ENCODE measurements at regions not wholly inside any gene's neighbourhood (a gene's known extent, or its start where the extent isn't known, plus 50 kb on each side); places are given as distances from the start of the nearest gene placed in this dataset.

GRCh38 chr12:47560415-47560814, 145.4 kb downstream of the RPAP3 start:
- no peak for DNase-seq (ENCODE audit: low read depth in 2 of 3, low spot score in 1 of 3)

DNA sequence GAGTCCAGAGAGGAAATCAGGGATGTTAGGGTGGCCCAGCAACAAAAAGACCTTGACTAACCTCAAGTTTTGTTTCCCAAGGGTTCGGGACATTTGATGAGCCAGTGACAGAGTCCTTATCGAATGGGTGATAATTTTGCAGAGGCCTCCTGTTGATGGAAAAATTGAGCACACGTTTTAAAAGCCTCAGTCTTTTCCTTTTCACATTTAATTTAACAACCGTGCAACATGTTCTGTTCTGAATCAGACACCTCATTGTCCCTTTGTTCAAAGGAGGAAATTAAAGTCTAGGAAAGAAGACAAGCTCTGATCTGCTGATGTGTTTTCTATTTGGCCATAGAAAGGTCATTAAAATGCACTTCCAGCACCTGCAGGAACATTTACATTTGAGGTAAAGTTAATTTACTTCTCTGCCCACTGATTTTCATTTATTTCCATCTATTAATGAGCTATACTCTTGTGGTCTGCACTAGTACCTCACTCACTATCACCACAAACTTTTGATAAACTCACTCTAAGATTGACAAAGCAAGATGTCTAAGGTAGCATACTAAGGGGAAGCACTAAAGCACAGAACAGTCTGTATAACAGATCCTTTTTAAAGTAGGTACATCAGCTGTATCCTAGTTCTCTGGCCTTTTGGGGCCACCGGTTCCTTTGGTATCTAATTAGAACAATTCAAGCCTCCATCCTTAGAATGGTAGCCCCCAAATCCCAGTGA, 147.0 kb downstream of the RPAP3 start:
- DNase-seq (ENCODE audit: low read depth in 2 of 3, low spot score in 1 of 3), result no peak

DNA sequence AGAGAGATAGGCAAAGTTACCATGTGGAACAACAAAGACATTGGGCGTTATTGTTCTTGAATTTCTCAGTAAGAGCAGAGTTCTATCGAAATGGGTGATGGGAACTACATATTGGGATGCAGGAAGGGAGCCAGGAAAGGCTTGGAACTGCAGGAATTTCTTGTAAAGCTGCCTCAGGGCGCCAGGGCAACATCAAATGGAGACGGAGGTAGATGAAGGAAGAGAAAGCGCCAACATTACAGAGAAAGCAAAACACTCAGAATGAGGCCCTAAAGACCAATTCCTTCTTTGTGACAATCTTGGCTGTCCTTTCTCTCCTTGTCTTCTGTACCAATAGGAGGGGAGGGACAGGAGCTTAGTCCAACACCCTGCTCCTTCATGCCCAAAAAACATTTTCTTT, 148.4 kb downstream of the RPAP3 start:
- DNase-seq (ENCODE audit: low read depth in 2 of 3, low spot score in 1 of 3), result no peak

DNA sequence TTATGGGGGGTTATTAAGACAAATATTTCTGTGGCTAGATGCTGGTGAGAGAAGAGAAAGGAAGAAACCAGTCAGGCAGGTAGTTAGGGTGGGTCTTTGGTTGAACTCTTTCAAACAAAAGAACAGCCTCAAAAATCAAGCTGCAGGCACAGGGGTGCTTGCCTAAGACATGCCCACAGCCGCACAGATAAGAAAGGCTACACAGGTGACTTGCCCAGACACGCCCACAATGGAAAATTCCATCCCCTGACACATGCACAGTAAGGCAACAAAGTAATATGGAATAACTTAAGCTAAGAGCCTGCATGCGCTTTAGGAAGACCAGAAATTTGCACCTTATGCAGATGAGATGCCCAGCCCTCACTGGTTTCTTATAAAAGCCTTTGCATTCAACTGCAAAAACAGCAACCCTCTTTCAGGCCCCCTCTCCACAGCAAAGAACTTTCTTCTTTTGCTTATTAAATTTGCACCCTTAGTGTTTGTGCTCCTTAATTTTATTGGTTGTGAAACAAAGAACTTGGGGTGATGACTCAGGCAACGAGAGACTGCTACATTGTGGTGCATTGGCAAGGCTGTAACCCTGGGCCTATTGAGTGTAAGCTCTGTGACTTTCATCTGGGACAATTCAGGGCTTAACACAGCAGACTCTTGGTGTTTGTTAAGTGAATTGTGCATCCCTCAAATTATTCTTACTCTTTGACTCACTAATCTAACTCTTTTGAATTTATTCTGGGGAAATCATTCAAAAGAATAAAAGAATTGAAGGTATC, 149.4 kb downstream of the RPAP3 start:
- no peak for DNase-seq (ENCODE audit: low read depth in 2 of 3, low spot score in 1 of 3)

GRCh38 chr12:47554046-47554653, 151.7 kb downstream of the RPAP3 start:
- DNase-seq (ENCODE audit: low read depth in 2 of 3, low spot score in 1 of 3), result no peak

DNA sequence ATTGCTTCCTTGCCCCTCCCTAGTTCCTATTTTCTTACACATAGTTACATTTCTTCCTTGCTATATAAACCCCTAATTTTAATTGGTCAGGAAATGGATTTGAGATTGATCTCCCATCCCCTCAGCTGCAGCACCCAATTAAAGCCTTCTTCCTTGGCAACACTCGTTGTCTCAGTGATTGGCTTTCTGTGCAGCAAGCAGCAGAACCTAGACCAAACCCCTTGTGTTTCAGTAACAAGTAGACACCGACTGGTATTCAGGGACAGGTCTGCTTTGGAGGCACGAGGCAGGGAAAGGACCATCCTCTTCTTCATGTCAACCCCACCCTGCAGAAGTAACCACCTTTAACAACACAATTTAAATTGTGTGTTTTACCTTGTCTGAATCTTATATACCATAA, 152.6 kb downstream of the RPAP3 start:
- no peak for DNase-seq (ENCODE audit: low read depth in 2 of 3, low spot score in 1 of 3)

DNA sequence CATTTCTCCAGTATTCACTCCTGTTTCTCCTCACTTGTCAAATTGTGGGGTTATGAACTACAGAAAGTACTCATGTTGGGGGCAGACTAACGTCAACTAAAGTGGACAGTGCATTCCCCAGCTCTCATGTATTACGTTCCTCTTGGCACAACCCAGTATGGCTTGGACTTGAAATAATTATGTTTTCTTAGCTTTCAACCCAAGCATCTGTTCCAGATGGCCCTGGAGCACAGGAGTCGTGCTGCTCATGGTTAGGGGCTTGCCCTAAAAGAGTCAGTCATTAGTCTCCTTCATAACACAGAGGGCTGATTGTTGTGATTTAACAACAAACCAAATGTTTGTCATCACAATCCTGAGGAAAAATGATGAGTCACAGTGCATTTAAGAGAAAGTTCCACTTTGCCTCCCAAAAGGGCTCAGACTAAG, 154.4 kb downstream of the RPAP3 start:
- no peak for DNase-seq (ENCODE audit: low read depth in 2 of 3, low spot score in 1 of 3)

DNA sequence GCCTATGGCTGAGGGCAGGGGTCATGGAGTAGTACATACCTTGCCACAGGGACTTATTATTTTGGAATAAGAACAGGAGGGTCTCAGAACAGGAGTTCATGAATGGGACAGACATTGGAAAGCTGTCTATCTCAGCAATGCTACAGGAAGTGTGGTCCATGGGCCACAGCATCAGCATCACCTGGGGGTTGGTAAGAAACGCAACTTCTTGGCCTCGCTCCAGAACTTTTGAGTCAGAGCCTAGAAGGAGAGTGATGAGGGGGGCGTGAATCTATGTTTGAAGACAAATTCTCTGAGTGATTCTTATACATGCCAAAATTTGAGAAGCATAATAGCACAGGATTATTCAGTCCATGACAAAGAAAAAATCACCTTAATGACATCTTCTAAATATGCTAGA, 156.6 kb downstream of the RPAP3 start:
- DNase-seq (ENCODE audit: low read depth in 2 of 3, low spot score in 1 of 3), result no peak

DNA sequence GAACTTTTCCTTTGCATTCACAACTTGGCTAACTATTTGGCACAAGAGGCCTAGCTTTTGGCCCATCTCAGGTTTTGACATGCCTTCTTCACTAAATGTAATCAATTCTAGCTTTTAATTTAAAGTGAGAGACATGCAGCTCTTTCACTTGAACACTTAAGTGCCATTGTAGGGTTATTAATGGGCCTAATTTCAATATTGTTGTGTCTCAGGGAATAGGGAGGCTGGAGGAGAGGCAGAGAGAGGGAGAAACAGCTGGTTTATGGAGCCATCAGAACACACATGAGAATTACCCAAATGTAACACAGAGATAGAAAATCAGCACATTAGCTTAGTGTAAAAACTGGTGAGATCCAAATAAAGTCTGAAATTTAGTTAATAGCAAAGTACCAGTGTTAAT, 157.4 kb downstream of the RPAP3 start:
- DNase-seq (ENCODE audit: low read depth in 2 of 3, low spot score in 1 of 3), result no peak

DNA sequence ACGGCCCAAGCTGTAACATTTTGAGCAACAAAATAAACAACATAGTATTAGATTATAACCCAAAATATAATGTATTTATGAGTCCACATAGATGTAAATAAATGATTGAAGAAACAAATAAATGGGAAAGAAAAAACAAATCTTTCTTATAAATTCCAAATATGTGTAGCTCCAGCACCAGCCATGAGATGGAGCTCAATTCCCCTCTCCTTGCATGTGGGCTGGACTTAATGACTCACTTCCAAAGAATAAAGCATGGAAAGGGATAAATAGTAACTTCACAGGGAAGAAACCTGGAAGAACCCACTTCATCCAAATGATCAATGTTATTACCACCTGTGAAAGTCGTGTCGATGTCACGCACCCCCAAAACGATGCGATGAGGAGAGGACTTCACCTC, 158.8 kb downstream of the RPAP3 start:
- no peak for DNase-seq (ENCODE audit: low read depth in 2 of 3, low spot score in 1 of 3)

DNA sequence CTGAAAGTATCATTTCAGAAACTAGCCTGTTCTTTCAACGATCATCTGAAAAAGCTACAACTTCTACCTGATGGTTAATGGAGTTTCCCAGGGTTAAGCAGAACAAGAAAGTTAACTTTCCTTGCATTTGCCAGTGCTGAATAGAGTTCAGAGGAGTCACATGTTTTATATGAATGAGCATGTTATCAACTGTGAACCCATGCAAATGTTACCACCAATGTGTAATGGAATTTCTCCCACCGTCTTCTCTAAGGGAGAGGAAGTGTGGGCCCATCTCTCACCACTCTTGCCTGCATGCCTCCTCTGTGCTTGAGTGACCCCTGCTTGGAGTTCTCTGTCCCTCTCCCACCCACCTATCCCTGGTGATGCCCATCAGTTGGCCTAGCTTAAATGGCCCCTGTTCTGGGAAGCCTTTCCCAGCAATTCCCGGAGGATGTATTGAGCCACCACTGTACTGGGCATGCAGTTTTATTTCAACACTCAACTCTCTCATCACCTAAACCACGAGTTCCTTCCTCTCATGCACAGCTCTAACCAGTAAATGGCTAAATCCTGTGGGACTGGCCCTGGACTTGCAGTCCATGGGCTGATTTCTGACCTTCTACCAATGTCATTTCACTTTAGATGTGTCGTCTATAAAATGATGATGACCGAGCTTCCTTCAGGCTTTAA, 159.8 kb downstream of the RPAP3 start:
- no peak for DNase-seq (ENCODE audit: low read depth in 2 of 3, low spot score in 1 of 3)

GRCh38 chr12:47534695-47535094, 171.1 kb downstream of the RPAP3 start:
- DNase-seq (ENCODE audit: low read depth in 2 of 3, low spot score in 1 of 3), result no peak

GRCh38 chr12:47530050-47530449, 175.8 kb downstream of the RPAP3 start:
- no peak for DNase-seq (ENCODE audit: low read depth in 2 of 3, low spot score in 1 of 3)

DNA sequence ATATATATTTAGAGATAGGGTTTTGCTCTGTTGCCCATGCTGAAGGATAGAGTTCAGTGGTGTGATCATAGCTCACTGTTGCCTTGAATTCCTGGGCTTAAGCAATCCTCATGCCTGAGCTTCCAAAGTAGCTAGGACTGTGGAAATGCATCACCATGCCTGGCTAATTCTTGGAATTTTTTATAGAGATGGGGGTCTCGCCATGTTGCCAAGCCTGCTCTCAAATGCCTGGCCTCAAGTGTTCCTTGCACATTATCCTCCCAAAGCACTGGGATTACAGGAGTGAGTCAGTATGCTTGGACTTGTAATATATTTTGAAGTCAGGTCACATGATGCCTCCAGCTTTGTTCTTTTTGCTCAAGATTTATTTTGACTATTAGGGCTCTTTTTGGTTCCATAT, 178.0 kb downstream of the RPAP3 start:
- DNase-seq (ENCODE audit: low read depth in 2 of 3, low spot score in 1 of 3), result no peak

- DNase-seq (ENCODE audit: low read depth in 2 of 3, low spot score in 1 of 3), result no peak
Observed at GRCh38 chr12:47520029-47520428, 185.8 kb downstream of the RPAP3 start.

- no peak for DNase-seq (ENCODE audit: low read depth in 2 of 3, low spot score in 1 of 3)
Observed at GRCh38 chr12:47517122-47517521, 188.7 kb downstream of the RPAP3 start.

GRCh38 chr12:47509398-47509851, 196.4 kb downstream of the RPAP3 start:
- DNase-seq (ENCODE audit: low read depth in 2 of 3, low spot score in 1 of 3), result no peak

DNA sequence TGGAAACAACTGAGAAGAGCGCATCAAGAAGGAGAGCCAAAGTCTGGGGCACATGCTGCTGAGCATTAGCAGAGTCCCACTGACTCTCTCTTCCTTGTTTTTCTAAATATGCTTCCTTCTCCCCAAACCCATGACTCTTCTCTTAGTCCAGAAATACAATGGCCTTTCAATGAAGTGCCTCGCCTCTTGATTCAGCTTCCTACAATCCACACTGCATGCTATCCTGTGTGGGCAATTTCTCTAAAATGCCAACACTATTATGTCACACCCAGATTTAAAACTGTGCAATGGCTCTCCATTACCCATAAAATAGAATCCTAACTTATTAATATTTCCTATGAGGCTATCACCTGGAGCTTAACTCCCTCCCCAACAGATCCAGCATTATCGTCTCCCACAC, 198.6 kb downstream of the RPAP3 start:
- no peak for DNase-seq (ENCODE audit: low read depth in 2 of 3, low spot score in 1 of 3)

DNA sequence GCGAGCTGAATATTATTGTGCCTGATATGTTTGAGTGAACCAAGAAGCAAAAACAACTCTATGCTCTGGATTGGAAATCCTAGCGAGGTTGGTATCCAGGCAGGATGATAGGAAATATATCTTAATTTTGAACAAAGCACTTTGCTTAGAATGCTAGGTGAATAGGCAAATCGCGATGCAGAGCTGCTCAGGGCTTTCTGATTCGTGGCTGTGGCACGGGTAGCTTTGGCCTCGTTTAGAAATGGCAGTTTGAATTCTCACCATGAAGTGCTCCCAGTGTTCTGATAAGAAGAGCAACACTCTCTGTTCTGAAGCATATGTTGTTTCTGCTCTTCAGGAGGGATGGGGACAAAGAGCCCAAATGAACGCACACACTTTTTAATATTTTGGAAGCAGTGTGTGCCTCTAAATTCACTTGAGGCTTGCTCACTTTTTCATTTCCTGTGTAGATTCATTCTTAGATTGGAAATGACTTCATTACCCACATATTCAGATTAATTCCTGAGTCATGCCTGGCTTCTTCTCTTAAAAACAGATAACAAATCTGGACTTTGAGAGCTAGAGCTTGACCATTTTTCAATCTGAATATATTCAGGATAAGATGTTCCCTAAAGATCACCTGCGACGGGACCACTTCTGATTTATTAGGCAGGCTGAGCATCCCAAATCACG, 200.9 kb downstream of the RPAP3 start:
- no peak for DNase-seq (ENCODE audit: low read depth in 2 of 3, low spot score in 1 of 3)

- no peak for DNase-seq (ENCODE audit: low read depth in 2 of 3, low spot score in 1 of 3)
Observed at GRCh38 chr12:47493801-47494200, 212.0 kb downstream of the RPAP3 start.

Data from stimulated activated CD4-positive, alpha-beta T cell treated with anti-CD3 and anti-CD28 coated beads, Interleukin-12 subunit alpha, Interleukin-12 subunit beta, amount 100 ng/mL, for 48 hours (primary cell).